ENCODE measurements at regions not wholly inside any gene's neighbourhood (a gene's known extent, or its start where the extent isn't known, plus 50 kb on each side); places are given as distances from the start of the nearest gene placed in this dataset.

DNA sequence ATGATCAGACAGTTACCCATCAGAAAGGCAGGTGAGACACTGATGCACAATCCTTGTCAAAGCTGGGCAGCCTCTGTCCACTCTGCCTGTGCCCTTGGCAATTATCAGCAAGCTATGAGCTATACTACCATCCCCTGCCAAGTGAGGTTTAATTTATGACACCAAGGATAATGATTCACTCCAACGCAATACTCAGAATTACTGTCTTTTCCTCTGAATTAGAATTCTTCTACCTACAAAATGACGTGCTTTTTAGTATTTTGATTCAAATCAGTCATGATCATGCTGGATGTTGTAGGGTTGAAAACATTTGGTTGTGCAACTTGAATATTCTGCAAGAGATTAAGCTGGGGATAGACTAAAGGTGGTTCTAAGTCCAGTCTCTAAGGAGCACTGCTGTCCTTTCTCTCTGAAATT lies 116.8 kb upstream of the SOX9 start (continued):
- TF ChIP-seq TBP (IDR thresholded peaks at IDR 0.05; ENCODE audit: low read depth, low read length), result no peak
- TF ChIP-seq, protein P1, sequence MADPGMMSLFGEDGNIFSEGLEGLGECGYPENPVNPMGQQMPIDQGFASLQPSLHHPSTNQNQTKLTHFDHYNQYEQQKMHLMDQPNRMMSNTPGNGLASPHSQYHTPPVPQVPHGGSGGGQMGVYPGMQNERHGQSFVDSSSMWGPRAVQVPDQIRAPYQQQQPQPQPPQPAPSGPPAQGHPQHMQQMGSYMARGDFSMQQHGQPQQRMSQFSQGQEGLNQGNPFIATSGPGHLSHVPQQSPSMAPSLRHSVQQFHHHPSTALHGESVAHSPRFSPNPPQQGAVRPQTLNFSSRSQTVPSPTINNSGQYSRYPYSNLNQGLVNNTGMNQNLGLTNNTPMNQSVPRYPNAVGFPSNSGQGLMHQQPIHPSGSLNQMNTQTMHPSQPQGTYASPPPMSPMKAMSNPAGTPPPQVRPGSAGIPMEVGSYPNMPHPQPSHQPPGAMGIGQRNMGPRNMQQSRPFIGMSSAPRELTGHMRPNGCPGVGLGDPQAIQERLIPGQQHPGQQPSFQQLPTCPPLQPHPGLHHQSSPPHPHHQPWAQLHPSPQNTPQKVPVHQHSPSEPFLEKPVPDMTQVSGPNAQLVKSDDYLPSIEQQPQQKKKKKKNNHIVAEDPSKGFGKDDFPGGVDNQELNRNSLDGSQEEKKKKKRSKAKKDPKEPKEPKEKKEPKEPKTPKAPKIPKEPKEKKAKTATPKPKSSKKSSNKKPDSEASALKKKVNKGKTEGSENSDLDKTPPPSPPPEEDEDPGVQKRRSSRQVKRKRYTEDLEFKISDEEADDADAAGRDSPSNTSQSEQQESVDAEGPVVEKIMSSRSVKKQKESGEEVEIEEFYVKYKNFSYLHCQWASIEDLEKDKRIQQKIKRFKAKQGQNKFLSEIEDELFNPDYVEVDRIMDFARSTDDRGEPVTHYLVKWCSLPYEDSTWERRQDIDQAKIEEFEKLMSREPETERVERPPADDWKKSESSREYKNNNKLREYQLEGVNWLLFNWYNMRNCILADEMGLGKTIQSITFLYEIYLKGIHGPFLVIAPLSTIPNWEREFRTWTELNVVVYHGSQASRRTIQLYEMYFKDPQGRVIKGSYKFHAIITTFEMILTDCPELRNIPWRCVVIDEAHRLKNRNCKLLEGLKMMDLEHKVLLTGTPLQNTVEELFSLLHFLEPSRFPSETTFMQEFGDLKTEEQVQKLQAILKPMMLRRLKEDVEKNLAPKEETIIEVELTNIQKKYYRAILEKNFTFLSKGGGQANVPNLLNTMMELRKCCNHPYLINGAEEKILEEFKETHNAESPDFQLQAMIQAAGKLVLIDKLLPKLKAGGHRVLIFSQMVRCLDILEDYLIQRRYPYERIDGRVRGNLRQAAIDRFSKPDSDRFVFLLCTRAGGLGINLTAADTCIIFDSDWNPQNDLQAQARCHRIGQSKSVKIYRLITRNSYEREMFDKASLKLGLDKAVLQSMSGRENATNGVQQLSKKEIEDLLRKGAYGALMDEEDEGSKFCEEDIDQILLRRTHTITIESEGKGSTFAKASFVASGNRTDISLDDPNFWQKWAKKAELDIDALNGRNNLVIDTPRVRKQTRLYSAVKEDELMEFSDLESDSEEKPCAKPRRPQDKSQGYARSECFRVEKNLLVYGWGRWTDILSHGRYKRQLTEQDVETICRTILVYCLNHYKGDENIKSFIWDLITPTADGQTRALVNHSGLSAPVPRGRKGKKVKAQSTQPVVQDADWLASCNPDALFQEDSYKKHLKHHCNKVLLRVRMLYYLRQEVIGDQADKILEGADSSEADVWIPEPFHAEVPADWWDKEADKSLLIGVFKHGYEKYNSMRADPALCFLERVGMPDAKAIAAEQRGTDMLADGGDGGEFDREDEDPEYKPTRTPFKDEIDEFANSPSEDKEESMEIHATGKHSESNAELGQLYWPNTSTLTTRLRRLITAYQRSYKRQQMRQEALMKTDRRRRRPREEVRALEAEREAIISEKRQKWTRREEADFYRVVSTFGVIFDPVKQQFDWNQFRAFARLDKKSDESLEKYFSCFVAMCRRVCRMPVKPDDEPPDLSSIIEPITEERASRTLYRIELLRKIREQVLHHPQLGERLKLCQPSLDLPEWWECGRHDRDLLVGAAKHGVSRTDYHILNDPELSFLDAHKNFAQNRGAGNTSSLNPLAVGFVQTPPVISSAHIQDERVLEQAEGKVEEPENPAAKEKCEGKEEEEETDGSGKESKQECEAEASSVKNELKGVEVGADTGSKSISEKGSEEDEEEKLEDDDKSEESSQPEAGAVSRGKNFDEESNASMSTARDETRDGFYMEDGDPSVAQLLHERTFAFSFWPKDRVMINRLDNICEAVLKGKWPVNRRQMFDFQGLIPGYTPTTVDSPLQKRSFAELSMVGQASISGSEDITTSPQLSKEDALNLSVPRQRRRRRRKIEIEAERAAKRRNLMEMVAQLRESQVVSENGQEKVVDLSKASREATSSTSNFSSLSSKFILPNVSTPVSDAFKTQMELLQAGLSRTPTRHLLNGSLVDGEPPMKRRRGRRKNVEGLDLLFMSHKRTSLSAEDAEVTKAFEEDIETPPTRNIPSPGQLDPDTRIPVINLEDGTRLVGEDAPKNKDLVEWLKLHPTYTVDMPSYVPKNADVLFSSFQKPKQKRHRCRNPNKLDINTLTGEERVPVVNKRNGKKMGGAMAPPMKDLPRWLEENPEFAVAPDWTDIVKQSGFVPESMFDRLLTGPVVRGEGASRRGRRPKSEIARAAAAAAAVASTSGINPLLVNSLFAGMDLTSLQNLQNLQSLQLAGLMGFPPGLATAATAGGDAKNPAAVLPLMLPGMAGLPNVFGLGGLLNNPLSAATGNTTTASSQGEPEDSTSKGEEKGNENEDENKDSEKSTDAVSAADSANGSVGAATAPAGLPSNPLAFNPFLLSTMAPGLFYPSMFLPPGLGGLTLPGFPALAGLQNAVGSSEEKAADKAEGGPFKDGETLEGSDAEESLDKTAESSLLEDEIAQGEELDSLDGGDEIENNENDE (IDR thresholded peaks at IDR 0.05; ENCODE audit: insufficient replicate concordance, low read length), result no peak
